HepG2 (cell line): ENCODE measurements at regions not wholly inside any gene's neighbourhood (a gene's known extent, or its start where the extent isn't known, plus 50 kb on each side); places are given as distances from the start of the nearest gene placed in this dataset.
A peak's percentile ranks its signal among the peaks of the same experiment; 100 is the strongest.

ENCODE experiments used
- AGO2 ChIP-seq: fragments of 200-400 bp; formaldehyde crosslinking; optimal IDR thresholded peaks from 2 replicates; pipeline ENCODE3; 2017; ENCODE audit warnings: mild to moderate bottlenecking, low read depth, low read length, moderate library complexity
- CHCHD3 ChIP-seq: sonication (generic); formaldehyde crosslinking; IDR thresholded peaks from 2 replicates; pipeline ENCODE4 v1.8.0; 2022; ENCODE audit warnings: mild to moderate bottlenecking, missing genetic modification reagents, moderate library complexity
- DR1 ChIP-seq: sonication (generic); formaldehyde crosslinking; IDR thresholded peaks from 2 replicates; pipeline ENCODE4 v1.8.0; 2021; ENCODE audit warnings: mild to moderate bottlenecking, missing genetic modification reagents, inconsistent platforms
- HNRNPUL1 ChIP-seq: fragments of 200-400 bp; formaldehyde crosslinking; IDR thresholded peaks from 2 replicates; pipeline ENCODE4 v1.6.1; 2017; ENCODE audit warnings: low read depth, mild to moderate bottlenecking, low read length, moderate library complexity
- KLF6 ChIP-seq: IDR thresholded peaks from 2 replicates; pipeline ENCODE4 v1.8.0; 2016; ENCODE audit warnings: missing biosample characterization, missing genetic modification reagents
- NR1H2 ChIP-seq: sonication (generic); formaldehyde crosslinking; IDR thresholded peaks from 2 replicates; pipeline ENCODE4 v1.8.1; 2022; ENCODE audit warnings: low read depth, missing genetic modification reagents, borderline replicate concordance
- PRMT3 ChIP-seq: sonication (generic); formaldehyde crosslinking; IDR thresholded peaks from 2 replicates; pipeline ENCODE4 v1.8.1; 2022; ENCODE audit warnings: low read depth, mild to moderate bottlenecking, moderate library complexity, missing genetic modification reagents, borderline replicate concordance
- SIX1 ChIP-seq: sonication (generic); formaldehyde crosslinking; IDR thresholded peaks from 2 replicates; pipeline ENCODE4 v1.4.0; 2020; ENCODE audit warnings: missing genetic modification reagents, borderline replicate concordance
- SP2 ChIP-seq: sonication (generic); formaldehyde crosslinking; IDR thresholded peaks from 2 replicates; pipeline ENCODE4 v1.5.1; 2020; ENCODE audit warnings: mild to moderate bottlenecking, missing genetic modification reagents
- SRSF1 ChIP-seq: fragments of 200-400 bp; formaldehyde crosslinking; optimal IDR thresholded peaks from 2 replicates; pipeline ENCODE3; 2017; ENCODE audit warnings: mild to moderate bottlenecking, low read depth, low read length, moderate library complexity
- WIZ ChIP-seq: sonication (generic); formaldehyde crosslinking; IDR thresholded peaks from 2 replicates; pipeline ENCODE4 v1.5.1; 2020; ENCODE audit warnings: mild to moderate bottlenecking, missing genetic modification reagents
- ZFP62 ChIP-seq: sonication (generic); formaldehyde crosslinking; IDR thresholded peaks from 2 replicates; pipeline ENCODE4 v1.4.0; 2020; ENCODE audit warnings: missing genetic modification reagents
- ZFP90 ChIP-seq: sonication (generic); formaldehyde crosslinking; IDR thresholded peaks from 2 replicates; pipeline ENCODE4 v1.8.0; 2022; ENCODE audit warnings: missing genetic modification reagents, mild to moderate bottlenecking, inconsistent platforms, borderline replicate concordance
- ZNF121 ChIP-seq: sonication (generic); formaldehyde crosslinking; IDR thresholded peaks from 2 replicates; pipeline ENCODE4 v1.5.0; 2020; ENCODE audit warnings: mild to moderate bottlenecking, missing genetic modification reagents
- ZNF136 ChIP-seq: sonication (generic); formaldehyde crosslinking; IDR thresholded peaks from 2 replicates; pipeline ENCODE4 v1.8.1; 2022; ENCODE audit warnings: low read depth, mild to moderate bottlenecking, moderate library complexity, missing genetic modification reagents
- ZNF264 ChIP-seq: sonication (generic); formaldehyde crosslinking; IDR thresholded peaks from 2 replicates; pipeline ENCODE4 v1.4.0; 2020; ENCODE audit warnings: missing genetic modification reagents
- ZNF337 ChIP-seq: sonication (generic); formaldehyde crosslinking; IDR thresholded peaks from 2 replicates; pipeline ENCODE4 v1.5.1; 2020; ENCODE audit warnings: missing genetic modification reagents, low read depth, mild to moderate bottlenecking, borderline replicate concordance
- ZNF772 ChIP-seq: sonication (generic); formaldehyde crosslinking; IDR thresholded peaks from 2 replicates; pipeline ENCODE4 v1.5.0; 2020; ENCODE audit warnings: mild to moderate bottlenecking, missing genetic modification reagents
- ZNF773 ChIP-seq: sonication (generic); formaldehyde crosslinking; IDR thresholded peaks from 2 replicates; pipeline ENCODE4 v1.4.0; 2020; ENCODE audit warnings: missing genetic modification reagents, borderline replicate concordance
- ZSCAN20 ChIP-seq: sonication (generic); formaldehyde crosslinking; IDR thresholded peaks from 2 replicates; pipeline ENCODE4 v1.4.0; 2020; ENCODE audit warnings: missing genetic modification reagents, mild to moderate bottlenecking, borderline replicate concordance
- TF ChIP-seq, protein P1 (sequence below): sonication (generic); formaldehyde crosslinking; IDR thresholded peaks from 2 replicates; pipeline ENCODE4 v1.4.0; 2020; ENCODE audit warnings: low read depth, mild to moderate bottlenecking, missing genetic modification reagents
- TF ChIP-seq, protein P2 (sequence below): sonication (generic); formaldehyde crosslinking; IDR thresholded peaks from 2 replicates; pipeline ENCODE4 v1.8.0; 2022; ENCODE audit warnings: missing genetic modification reagents, mild to moderate bottlenecking, inconsistent platforms, borderline replicate concordance
- TF ChIP-seq, protein P3 (sequence below): IDR thresholded peaks from 2 replicates; pipeline ENCODE4 v1.6.1; 2012; ENCODE audit warnings: inconsistent platforms
- TF ChIP-seq, protein P4 (sequence below): sonication (generic); formaldehyde crosslinking; IDR thresholded peaks from 2 replicates; pipeline ENCODE4 v1.8.1; 2023; ENCODE audit warnings: mild to moderate bottlenecking, inconsistent platforms, moderate library complexity, missing genetic modification reagents, borderline replicate concordance
- TF ChIP-seq, protein P5 (sequence below): sonication (generic); formaldehyde crosslinking; IDR thresholded peaks from 2 replicates; pipeline ENCODE4 v1.4.0; 2020; ENCODE audit warnings: missing genetic modification reagents
- TF ChIP-seq, protein P6 (sequence below): sonication (generic); formaldehyde crosslinking; conservative IDR thresholded peaks from 2 replicates; pipeline ENCODE4 v1.4.0; 2020; ENCODE audit warnings: missing genetic modification reagents

DNA sequence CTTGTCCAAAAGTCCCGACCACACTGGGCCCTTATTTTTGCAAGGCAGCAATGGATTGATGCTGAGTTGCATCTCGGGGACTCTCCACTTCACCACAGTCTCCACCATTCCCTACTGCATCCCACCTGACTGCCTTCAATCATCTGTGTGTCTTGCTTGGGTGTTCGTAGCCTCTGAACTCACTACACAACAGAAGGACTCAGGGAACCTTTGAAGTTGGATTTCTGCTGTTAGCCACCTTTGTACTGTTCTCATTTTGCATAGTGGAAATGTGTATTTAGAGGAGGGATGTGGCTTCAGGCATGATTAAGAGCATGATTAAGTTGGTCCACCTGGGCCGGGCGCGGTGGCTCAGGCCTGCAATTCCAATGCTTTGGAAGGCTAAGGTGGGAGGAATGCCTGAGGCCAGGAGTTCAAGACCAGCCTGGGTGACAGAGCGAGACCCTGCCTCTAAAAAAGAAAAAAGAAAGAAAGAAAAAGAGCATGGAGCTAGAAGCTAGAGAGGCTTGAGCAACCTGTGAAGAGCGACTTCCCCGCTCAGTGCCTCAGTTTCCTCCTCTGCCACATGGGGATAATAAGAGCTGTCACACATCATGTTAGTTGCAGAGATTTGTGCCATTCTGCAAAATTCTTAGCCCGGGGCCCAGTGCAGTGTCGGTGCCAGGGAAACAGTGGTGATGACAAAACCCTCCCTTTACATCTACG is 121.3 kb upstream of the PTPN1 start (continued):
- TF ChIP-seq, protein P1, sequence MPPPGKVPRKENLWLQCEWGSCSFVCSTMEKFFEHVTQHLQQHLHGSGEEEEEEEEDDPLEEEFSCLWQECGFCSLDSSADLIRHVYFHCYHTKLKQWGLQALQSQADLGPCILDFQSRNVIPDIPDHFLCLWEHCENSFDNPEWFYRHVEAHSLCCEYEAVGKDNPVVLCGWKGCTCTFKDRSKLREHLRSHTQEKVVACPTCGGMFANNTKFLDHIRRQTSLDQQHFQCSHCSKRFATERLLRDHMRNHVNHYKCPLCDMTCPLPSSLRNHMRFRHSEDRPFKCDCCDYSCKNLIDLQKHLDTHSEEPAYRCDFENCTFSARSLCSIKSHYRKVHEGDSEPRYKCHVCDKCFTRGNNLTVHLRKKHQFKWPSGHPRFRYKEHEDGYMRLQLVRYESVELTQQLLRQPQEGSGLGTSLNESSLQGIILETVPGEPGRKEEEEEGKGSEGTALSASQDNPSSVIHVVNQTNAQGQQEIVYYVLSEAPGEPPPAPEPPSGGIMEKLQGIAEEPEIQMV: peak; percentile 84; the same call in 1 of the 2 replicates
- TF ChIP-seq SIX1 (CRISPR knock-in tag): peak; percentile 78
- peak; percentile 90 for TF ChIP-seq ZNF772 (CRISPR knock-in tag)
- TF ChIP-seq, protein P2, sequence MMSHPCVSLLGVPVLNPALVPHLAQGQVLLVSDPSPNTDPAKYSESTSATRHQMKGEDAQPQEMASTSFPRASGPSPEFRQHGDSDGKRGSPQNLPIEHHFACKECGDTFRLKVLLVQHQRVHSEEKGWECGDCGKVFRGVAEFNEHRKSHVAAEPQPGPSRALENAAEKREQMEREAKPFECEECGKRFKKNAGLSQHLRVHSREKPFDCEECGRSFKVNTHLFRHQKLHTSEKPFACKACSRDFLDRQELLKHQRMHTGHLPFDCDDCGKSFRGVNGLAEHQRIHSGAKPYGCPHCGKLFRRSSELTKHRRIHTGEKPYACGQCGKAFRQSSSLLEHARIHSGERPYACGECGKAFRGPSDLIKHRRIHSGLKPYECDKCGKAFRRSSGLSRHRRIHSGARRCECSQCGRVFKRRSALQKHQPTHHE (CRISPR knock-in tag): no peak
- TF ChIP-seq ZNF136: no peak
- TF ChIP-seq ZNF121 (CRISPR knock-in tag): peak; percentile 81
- TF ChIP-seq, protein P3, sequence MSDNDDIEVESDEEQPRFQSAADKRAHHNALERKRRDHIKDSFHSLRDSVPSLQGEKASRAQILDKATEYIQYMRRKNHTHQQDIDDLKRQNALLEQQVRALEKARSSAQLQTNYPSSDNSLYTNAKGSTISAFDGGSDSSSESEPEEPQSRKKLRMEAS: peak; percentile 69
- TF ChIP-seq, protein P4, sequence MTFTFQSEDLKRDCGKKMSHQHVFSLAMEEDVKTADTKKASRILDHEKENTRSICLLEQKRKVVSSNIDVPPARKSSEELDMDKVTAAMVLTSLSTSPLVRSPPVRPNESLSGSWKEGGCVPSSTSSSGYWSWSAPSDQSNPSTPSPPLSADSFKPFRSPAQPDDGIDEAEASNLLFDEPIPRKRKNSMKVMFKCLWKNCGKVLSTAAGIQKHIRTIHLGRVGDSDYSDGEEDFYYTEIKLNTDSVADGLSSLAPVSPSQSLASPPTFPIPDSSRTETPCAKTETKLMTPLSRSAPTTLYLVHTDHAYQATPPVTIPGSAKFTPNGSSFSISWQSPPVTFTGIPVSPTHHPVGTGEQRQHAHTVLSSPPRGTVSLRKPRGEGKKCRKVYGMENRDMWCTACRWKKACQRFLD (CRISPR knock-in tag): no peak
- no peak for TF ChIP-seq DR1 (CRISPR knock-in tag)
- TF ChIP-seq CHCHD3: no peak; the same call in 1 of the 2 replicates
- no peak for TF ChIP-seq ZNF773 (CRISPR knock-in tag)
- TF ChIP-seq ZNF337 (CRISPR knock-in tag): no peak
- peak; percentile 66; the same call in 1 of the 2 replicates for TF ChIP-seq WIZ (CRISPR knock-in tag)
- no peak for TF ChIP-seq ZFP62
- TF ChIP-seq HNRNPUL1: no peak
- TF ChIP-seq ZNF264 (CRISPR knock-in tag): peak; percentile 90
- no peak for TF ChIP-seq SP2
- TF ChIP-seq, protein P5, sequence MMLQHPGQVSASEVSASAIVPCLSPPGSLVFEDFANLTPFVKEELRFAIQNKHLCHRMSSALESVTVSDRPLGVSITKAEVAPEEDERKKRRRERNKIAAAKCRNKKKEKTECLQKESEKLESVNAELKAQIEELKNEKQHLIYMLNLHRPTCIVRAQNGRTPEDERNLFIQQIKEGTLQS: no peak
- peak; percentile 66 for TF ChIP-seq ZSCAN20 (CRISPR knock-in tag)
- TF ChIP-seq AGO2: no peak
- TF ChIP-seq, protein P6, sequence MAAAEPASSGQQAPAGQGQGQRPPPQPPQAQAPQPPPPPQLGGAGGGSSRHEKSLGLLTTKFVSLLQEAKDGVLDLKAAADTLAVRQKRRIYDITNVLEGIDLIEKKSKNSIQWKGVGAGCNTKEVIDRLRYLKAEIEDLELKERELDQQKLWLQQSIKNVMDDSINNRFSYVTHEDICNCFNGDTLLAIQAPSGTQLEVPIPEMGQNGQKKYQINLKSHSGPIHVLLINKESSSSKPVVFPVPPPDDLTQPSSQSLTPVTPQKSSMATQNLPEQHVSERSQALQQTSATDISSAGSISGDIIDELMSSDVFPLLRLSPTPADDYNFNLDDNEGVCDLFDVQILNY (CRISPR knock-in tag): no peak
- TF ChIP-seq NR1H2 (CRISPR knock-in tag): no peak
- TF ChIP-seq PRMT3 (CRISPR knock-in tag): no peak
- TF ChIP-seq SRSF1: no peak
- TF ChIP-seq ZFP90: peak; percentile 88
- no peak; the same call in 1 of the 2 replicates for TF ChIP-seq KLF6 (CRISPR knock-in tag)
